Sigmoid colon (tissue), 4 donors: ENCODE measurements at regions not wholly inside any gene's neighbourhood (a gene's known extent, or its start where the extent isn't known, plus 50 kb on each side); places are given as distances from the start of the nearest gene placed in this dataset.

Source experiments
- CTCF ChIP-seq, 4 experiments: fragments of 450-650 bp in 3 of 4; fragments of 200-600 bp in 1 of 4; IDR thresholded peaks; one replicate each; pipeline ENCODE4 v1.5.1; 2016 to 2019; ENCODE audit warnings: antibody characterized with exemption in 4 of 4, mild to moderate bottlenecking in 3 of 4, moderate library complexity in 2 of 4
- EP300 ChIP-seq, 4 donors: sonication (generic); formaldehyde crosslinking; IDR thresholded peaks; one replicate each; pipeline ENCODE4 v1.6.1; 2017; ENCODE audit warnings: antibody characterized with exemption in 4 of 4
- POLR2A ChIP-seq, 2 donors: fragments of 450-650 bp; IDR thresholded peaks; one replicate each; pipeline ENCODE4 v1.6.1; 2016; ENCODE audit warnings: antibody characterized with exemption in 2 of 2, mild to moderate bottlenecking in 2 of 2, moderate library complexity in 2 of 2
- POLR2AphosphoS5 ChIP-seq, 4 donors: sonication (generic); formaldehyde crosslinking; IDR thresholded peaks; one replicate each; pipeline ENCODE4 v1.6.1; 2017; ENCODE audit warnings: antibody characterized with exemption in 4 of 4

- TF ChIP-seq CTCF (IDR thresholded peaks at IDR 0.05) (no peak), EP300 (IDR thresholded peaks at IDR 0.05) (no peak), POLR2AphosphoS5 (IDR thresholded peaks at IDR 0.05) (no peak), POLR2A (IDR thresholded peaks at IDR 0.05) (no peak)
Observed at GRCh38 chr7:109284943-109285342, 715.3 kb downstream of the DNAJB9 start.
